ENCODE measurements at regions not wholly inside any gene's neighbourhood (a gene's known extent, or its start where the extent isn't known, plus 50 kb on each side); places are given as distances from the start of the nearest gene placed in this dataset.

DNA sequence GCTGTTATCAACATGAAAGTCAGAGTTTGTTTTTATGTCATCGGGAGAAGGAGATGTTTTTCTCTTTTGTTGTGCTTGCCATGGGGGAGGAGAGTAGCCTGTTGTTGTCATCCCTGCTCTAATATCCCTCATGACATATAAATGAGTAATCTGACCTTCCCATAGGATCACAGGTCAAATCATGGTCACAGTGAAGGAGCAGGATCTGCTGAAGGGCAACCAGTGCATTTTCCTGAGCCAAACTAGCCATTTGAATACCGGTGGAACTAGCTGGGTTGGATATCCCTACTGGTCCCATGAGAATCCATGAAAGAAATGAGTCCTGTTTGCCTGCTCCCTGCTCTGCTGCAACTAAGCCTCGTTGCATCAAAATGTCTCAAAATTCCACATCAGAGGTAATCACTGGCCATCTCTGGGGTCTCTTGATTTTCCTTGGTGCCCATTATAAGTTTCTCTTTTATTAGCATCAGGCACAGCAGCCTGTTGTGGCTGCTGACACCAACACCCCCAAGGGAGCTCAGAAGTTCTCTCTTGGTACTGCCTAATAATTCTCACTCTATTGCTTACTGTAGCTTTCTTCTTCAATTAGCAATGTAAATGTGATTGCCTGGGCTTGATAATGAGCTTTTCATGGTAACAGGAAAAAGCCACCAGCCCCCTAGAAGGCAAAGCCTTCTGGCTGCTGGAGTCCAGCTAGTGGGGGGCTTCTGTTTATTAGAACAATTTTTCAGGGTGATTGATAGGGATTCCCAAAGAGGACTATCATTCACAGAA lies 211.4 kb upstream of the ERCC4 start:
- TF ChIP-seq FOXM1 (IDR thresholded peaks at IDR 0.05; ENCODE audit: borderline replicate concordance) (no peak), BHLHE40 (IDR thresholded peaks at IDR 0.05; ENCODE audit: borderline replicate concordance) (no peak), SUZ12 (IDR thresholded peaks at IDR 0.05) (no peak), ZNF384 (IDR thresholded peaks at IDR 0.05) (no peak), SP1 (IDR thresholded peaks at IDR 0.05) (no peak), FOXA1 (IDR thresholded peaks at IDR 0.05) (no peak), HDGF (IDR thresholded peaks at IDR 0.05; ENCODE audit: borderline replicate concordance) (no peak)

Data from HEK293T (cell line).